Vagina (tissue), 2 donors: ENCODE measurements at regions not wholly inside any gene's neighbourhood (a gene's known extent, or its start where the extent isn't known, plus 50 kb on each side); places are given as distances from the start of the nearest gene placed in this dataset.
"Not testable (repeated sequence)": the region's sequence is repeated elsewhere in the genome, so short reads cannot be mapped to it uniquely, and the experiment has no call there.

Source experiments
- DNase-seq, 2 donors: peaks; one replicate each; pipeline ENCODE4 v3.0.0-alpha.2; 2017; ENCODE audit errors: extremely low spot score in 2 of 2
- H3K27ac ChIP-seq: fragments of 200-600 bp; sonication (generic); one replicate; pipeline ENCODE4 v1.5.1; 2019
- H3K27me3 ChIP-seq: fragments of 200-600 bp; sonication (generic); one replicate; pipeline ENCODE4 v1.5.1; 2019
- H3K36me3 ChIP-seq, 2 donors: fragments of 200-600 bp; sonication (generic); one replicate each; pipeline ENCODE4 v1.5.1; 2017 to 2019
- H3K4me1 ChIP-seq: fragments of 200-600 bp; sonication (generic); one replicate; pipeline ENCODE4 v1.5.1; 2019
- H3K4me3 ChIP-seq, 2 donors: fragments of 200-600 bp; sonication (generic); 1 replicate in 1 of 2; 2 replicates in 1 of 2; pipeline ENCODE4 v1.5.1; 2016 to 2019
- H3K9me3 ChIP-seq: fragments of 200-600 bp; sonication (generic); one replicate; pipeline ENCODE4 v1.5.1; 2019
- CTCF ChIP-seq, 3 experiments: fragments of 450-650 bp in 2 of 3; fragments of 200-600 bp in 1 of 3; sonication (generic) in 1 of 3; IDR thresholded peaks; one replicate each; pipeline ENCODE4 v1.5.1; 2017 to 2019; ENCODE audit warnings: antibody characterized with exemption in 3 of 3, mild to moderate bottlenecking in 2 of 3, moderate library complexity in 2 of 3
- POLR2A ChIP-seq, 2 donors: fragments of 450-650 bp; IDR thresholded peaks; one replicate each; pipeline ENCODE4 v1.6.1; 2017; ENCODE audit warnings: antibody characterized with exemption in 2 of 2, mild to moderate bottlenecking in 2 of 2, moderate library complexity in 2 of 2
- POLR2AphosphoS5 ChIP-seq, 2 donors: sonication (generic); formaldehyde crosslinking; IDR thresholded peaks; one replicate each; pipeline ENCODE4 v1.9.0; 2017; ENCODE audit warnings: antibody characterized with exemption in 2 of 2, mild to moderate bottlenecking in 2 of 2, low read depth in 1 of 2; ENCODE audit not compliant: insufficient read depth in 1 of 2
- intact Hi-C: fragments of 100-400 bp; cut with DNase I; formaldehyde crosslinking; loops from one replicate; pipeline ENCODE4 v1.15.1; 2023

GRCh38 chr6:154932515-154933027 lies 62.5 kb upstream of the TIAM2 start:
- intact Hi-C loops: loop anchor here (10.0 kb wide), 1 partner anchor 252 kb away; no protein-coding TSS in a partner anchor
- Histone ChIP-seq H3K4me3 (no peak overlapping the region), H3K27ac (no peak overlapping the region), H3K4me1 (peaks cover 16% of the 10 kb centered on the region), H3K9me3 (no peaks in the 10 kb centered on the region), H3K27me3 (no peaks in the 10 kb centered on the region), H3K36me3 (no peaks in the 10 kb centered on the region)
- no peak for TF ChIP-seq POLR2AphosphoS5 (IDR thresholded peaks at IDR 0.05; ENCODE audit: insufficient read depth in 1 of 2, low read depth in 1 of 2)
- no peak for DNase-seq

- Histone ChIP-seq H3K4me3 (no peak overlapping the region), H3K27me3 (no peaks in the 10 kb centered on the region), H3K36me3 (no peaks in the 10 kb centered on the region), H3K27ac (no peak overlapping the region), H3K4me1 (peaks cover 16% of the 10 kb centered on the region), H3K9me3 (no peaks in the 10 kb centered on the region)
- no peak for TF ChIP-seq POLR2AphosphoS5 (IDR thresholded peaks at IDR 0.05; ENCODE audit: insufficient read depth in 1 of 2, low read depth in 1 of 2)
- TF ChIP-seq POLR2A (IDR thresholded peaks at IDR 0.05): no peak
- TF ChIP-seq CTCF (IDR thresholded peaks at IDR 0.05): no peak
- intact Hi-C loops: loop anchor here (10.0 kb wide), 1 partner anchor 251 kb away; no protein-coding TSS in a partner anchor
- DNase-seq: no peak
Measured at GRCh38 chr6:154933181-154933827, 61.8 kb upstream of the TIAM2 start.

- intact Hi-C loops: loop anchor here (10.0 kb wide), 1 partner anchor 247 kb away; no protein-coding TSS in a partner anchor
- TF ChIP-seq POLR2A (IDR thresholded peaks at IDR 0.05): no peak
- no peak for TF ChIP-seq POLR2AphosphoS5 (IDR thresholded peaks at IDR 0.05; ENCODE audit: insufficient read depth in 1 of 2, low read depth in 1 of 2)
- TF ChIP-seq CTCF (IDR thresholded peaks at IDR 0.05): no peak
- peaks cover 7% of the 10 kb centered on the region for H3K4me1 ChIP-seq
- no peak for DNase-seq
- no peaks in the 10 kb centered on the region for H3K27me3 ChIP-seq
- no peaks in the 10 kb centered on the region for H3K9me3 ChIP-seq
- H3K27ac ChIP-seq: no peak overlapping the region
- no peak overlapping the region for H3K4me3 ChIP-seq
- H3K36me3 ChIP-seq: no peaks in the 10 kb centered on the region
Measured at GRCh38 chr6:154937306-154938220, 57.6 kb upstream of the TIAM2 start.

GRCh38 chr6:154938221-154938580 lies 56.9 kb upstream of the TIAM2 start:
- DNase-seq: no peak
- Histone ChIP-seq H3K9me3 (no peaks in the 10 kb centered on the region), H3K36me3 (no peaks in the 10 kb centered on the region), H3K4me1 (peaks cover under 1% of the 10 kb centered on the region), H3K27me3 (no peaks in the 10 kb centered on the region), H3K27ac (no peak overlapping the region), H3K4me3 (no peak overlapping the region)
- TF ChIP-seq POLR2AphosphoS5 (IDR thresholded peaks at IDR 0.05; ENCODE audit: insufficient read depth in 1 of 2, low read depth in 1 of 2) (no peak), POLR2A (IDR thresholded peaks at IDR 0.05) (no peak), CTCF (IDR thresholded peaks at IDR 0.05) (no peak)
- intact Hi-C loops: loop anchor here (10.0 kb wide), 1 partner anchor 247 kb away; no protein-coding TSS in a partner anchor

- H3K36me3 ChIP-seq, H3K27ac ChIP-seq, DNase-seq, H3K27me3 ChIP-seq, H3K4me1 ChIP-seq, H3K4me3 ChIP-seq, H3K9me3 ChIP-seq: not testable (repeated sequence)
- intact Hi-C loops: loop anchor here (10.0 kb wide), 1 partner anchor 246 kb away; no protein-coding TSS in a partner anchor
Measured at GRCh38 chr6:154938727-154939285, 56.3 kb upstream of the TIAM2 start.
